Colonic mucosa (tissue), 4 donors: ENCODE measurements at regions not wholly inside any gene's neighbourhood (a gene's known extent, or its start where the extent isn't known, plus 50 kb on each side); places are given as distances from the start of the nearest gene placed in this dataset.

ENCODE experiments used
- DNase-seq: peaks from one replicate; pipeline ENCODE4 v3.0.0-alpha.2; 2020
- H3K27ac ChIP-seq: fragments of 200-600 bp; one replicate; pipeline ENCODE4 v1.8.0; 2021
- H3K27me3 ChIP-seq: fragments of 200-600 bp; one replicate; pipeline ENCODE4 v1.8.0; 2021
- H3K36me3 ChIP-seq: fragments of 200-600 bp; one replicate; pipeline ENCODE4 v1.8.0; 2021
- H3K4me1 ChIP-seq: fragments of 200-600 bp; one replicate; pipeline ENCODE4 v1.8.0; 2021; ENCODE audit warnings: mild to moderate bottlenecking
- H3K4me3 ChIP-seq: fragments of 200-600 bp; one replicate; pipeline ENCODE4 v1.8.0; 2021
- H3K9ac ChIP-seq, 2 donors: one replicate each; pipeline ENCODE4 v1.7.0; 2013; ENCODE audit warnings: control low read depth in 2 of 2, low read depth in 2 of 2, low read length in 2 of 2
- H3K9me3 ChIP-seq: fragments of 200-600 bp; one replicate; pipeline ENCODE4 v1.8.0; 2021
- CTCF ChIP-seq: fragments of 200-600 bp; IDR thresholded peaks from one replicate; pipeline ENCODE4 v1.8.0; 2022; ENCODE audit warnings: antibody characterized with exemption, mild to moderate bottlenecking
- intact Hi-C: fragments of 100-400 bp; cut with DNase I; formaldehyde crosslinking; loops from one replicate; pipeline ENCODE4 v1.14.1; 2022
- donor health status: healthy.
- donor health status: DM: no; HTN: no; CAD: no.
- donor health status: DM: no; HTN: no; CAD: no.

- DNase-seq, result no peak
- no peak overlapping the region for H3K9ac ChIP-seq
- no peaks in the 10 kb centered on the region for H3K9me3 ChIP-seq
- no peak overlapping the region for H3K27ac ChIP-seq
- H3K4me1 ChIP-seq, result no peaks in the 10 kb centered on the region
- intact Hi-C loops, result no loop called here
- H3K27me3 ChIP-seq, result no peaks in the 10 kb centered on the region
- no peaks in the 10 kb centered on the region for H3K36me3 ChIP-seq
- H3K4me3 ChIP-seq, result no peak overlapping the region
- TF ChIP-seq CTCF, result no peak
These were observed 297.3 kb downstream of the MTX2 start for GRCh38 chr2:176566496-176566895.

GRCh38 chr2:176566961-176567360, 297.7 kb downstream of the MTX2 start:
- H3K27me3 ChIP-seq, result no peaks in the 10 kb centered on the region
- intact Hi-C loops, result no loop called here
- H3K9me3 ChIP-seq, result no peaks in the 10 kb centered on the region
- DNase-seq, result no peak
- H3K4me1 ChIP-seq, result no peaks in the 10 kb centered on the region
- H3K9ac ChIP-seq, result no peak overlapping the region
- TF ChIP-seq CTCF, result no peak
- H3K36me3 ChIP-seq, result no peaks in the 10 kb centered on the region
- no peak overlapping the region for H3K4me3 ChIP-seq
- no peak overlapping the region for H3K27ac ChIP-seq

- H3K9ac ChIP-seq, result no peak overlapping the region
- no peak for TF ChIP-seq CTCF
- no peaks in the 10 kb centered on the region for H3K4me1 ChIP-seq
- H3K27ac ChIP-seq, result no peak overlapping the region
- H3K27me3 ChIP-seq, result no peaks in the 10 kb centered on the region
- no peak overlapping the region for H3K4me3 ChIP-seq
- intact Hi-C loops, result no loop called here
- DNase-seq, result no peak
- H3K36me3 ChIP-seq, result no peaks in the 10 kb centered on the region
- H3K9me3 ChIP-seq, result no peaks in the 10 kb centered on the region
These were observed 298.1 kb downstream of the MTX2 start for GRCh38 chr2:176567361-176567760.

GRCh38 chr2:176569574-176569973, 300.3 kb downstream of the MTX2 start:
- no peak for DNase-seq
- Histone ChIP-seq H3K36me3 (no peaks in the 10 kb centered on the region), H3K27ac (no peak overlapping the region), H3K27me3 (no peaks in the 10 kb centered on the region), H3K9me3 (no peaks in the 10 kb centered on the region), H3K4me1 (no peaks in the 10 kb centered on the region), H3K9ac (no peak overlapping the region), H3K4me3 (no peak overlapping the region)
- TF ChIP-seq CTCF, result no peak
- intact Hi-C loops, result no loop called here

GRCh38 chr2:176573612-176574483, 304.6 kb downstream of the MTX2 start:
- TF ChIP-seq CTCF, result no peak
- Histone ChIP-seq H3K27ac (no peak overlapping the region), H3K4me3 (no peak overlapping the region), H3K4me1 (no peaks in the 10 kb centered on the region), H3K27me3 (no peaks in the 10 kb centered on the region), H3K36me3 (no peaks in the 10 kb centered on the region), H3K9me3 (no peaks in the 10 kb centered on the region), H3K9ac (no peak overlapping the region)
- DNase-seq, result no peak
- intact Hi-C loops, result no loop called here
